ENCODE measurements at regions not wholly inside any gene's neighbourhood (a gene's known extent, or its start where the extent isn't known, plus 50 kb on each side); places are given as distances from the start of the nearest gene placed in this dataset.

GRCh38 chr2:226087051-226087450 is 687.5 kb downstream of the NYAP2 start:
- TF ChIP-seq, protein P1, sequence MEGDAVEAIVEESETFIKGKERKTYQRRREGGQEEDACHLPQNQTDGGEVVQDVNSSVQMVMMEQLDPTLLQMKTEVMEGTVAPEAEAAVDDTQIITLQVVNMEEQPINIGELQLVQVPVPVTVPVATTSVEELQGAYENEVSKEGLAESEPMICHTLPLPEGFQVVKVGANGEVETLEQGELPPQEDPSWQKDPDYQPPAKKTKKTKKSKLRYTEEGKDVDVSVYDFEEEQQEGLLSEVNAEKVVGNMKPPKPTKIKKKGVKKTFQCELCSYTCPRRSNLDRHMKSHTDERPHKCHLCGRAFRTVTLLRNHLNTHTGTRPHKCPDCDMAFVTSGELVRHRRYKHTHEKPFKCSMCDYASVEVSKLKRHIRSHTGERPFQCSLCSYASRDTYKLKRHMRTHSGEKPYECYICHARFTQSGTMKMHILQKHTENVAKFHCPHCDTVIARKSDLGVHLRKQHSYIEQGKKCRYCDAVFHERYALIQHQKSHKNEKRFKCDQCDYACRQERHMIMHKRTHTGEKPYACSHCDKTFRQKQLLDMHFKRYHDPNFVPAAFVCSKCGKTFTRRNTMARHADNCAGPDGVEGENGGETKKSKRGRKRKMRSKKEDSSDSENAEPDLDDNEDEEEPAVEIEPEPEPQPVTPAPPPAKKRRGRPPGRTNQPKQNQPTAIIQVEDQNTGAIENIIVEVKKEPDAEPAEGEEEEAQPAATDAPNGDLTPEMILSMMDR (IDR thresholded peaks at IDR 0.05; ENCODE audit: poor library complexity), result no peak
- no peak for TF ChIP-seq EZH2phosphoT487 (IDR thresholded peaks at IDR 0.05; ENCODE audit: low read depth, severe bottlenecking, unreplicated experiment)
- no peak for TF ChIP-seq EZH2 (IDR thresholded peaks at IDR 0.05; ENCODE audit: borderline replicate concordance)

Measured in hepatocyte (in vitro differentiated cells).